ENCODE measurements at regions not wholly inside any gene's neighbourhood (a gene's known extent, or its start where the extent isn't known, plus 50 kb on each side); places are given as distances from the start of the nearest gene placed in this dataset.

DNA sequence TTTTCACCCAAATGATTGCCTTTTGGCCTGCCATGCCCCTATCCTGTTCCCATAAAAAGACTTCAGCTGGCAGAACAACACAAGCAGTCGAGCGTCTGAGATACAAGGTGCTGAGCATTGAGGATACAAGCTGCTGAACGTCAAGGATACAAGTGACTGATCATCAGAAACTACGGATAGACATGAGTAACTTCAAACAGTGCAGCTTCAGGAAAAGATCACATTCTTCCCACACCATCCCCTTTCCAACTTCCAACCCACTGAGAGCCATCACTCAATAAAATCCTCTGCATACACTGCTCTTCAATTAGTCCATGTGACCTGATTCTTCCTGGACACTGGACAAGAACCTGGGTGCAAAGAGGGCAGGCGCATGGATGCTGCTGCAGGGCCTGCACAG, 1198.9 kb downstream of the ROBO2 start:
- TF ChIP-seq, protein P1, sequence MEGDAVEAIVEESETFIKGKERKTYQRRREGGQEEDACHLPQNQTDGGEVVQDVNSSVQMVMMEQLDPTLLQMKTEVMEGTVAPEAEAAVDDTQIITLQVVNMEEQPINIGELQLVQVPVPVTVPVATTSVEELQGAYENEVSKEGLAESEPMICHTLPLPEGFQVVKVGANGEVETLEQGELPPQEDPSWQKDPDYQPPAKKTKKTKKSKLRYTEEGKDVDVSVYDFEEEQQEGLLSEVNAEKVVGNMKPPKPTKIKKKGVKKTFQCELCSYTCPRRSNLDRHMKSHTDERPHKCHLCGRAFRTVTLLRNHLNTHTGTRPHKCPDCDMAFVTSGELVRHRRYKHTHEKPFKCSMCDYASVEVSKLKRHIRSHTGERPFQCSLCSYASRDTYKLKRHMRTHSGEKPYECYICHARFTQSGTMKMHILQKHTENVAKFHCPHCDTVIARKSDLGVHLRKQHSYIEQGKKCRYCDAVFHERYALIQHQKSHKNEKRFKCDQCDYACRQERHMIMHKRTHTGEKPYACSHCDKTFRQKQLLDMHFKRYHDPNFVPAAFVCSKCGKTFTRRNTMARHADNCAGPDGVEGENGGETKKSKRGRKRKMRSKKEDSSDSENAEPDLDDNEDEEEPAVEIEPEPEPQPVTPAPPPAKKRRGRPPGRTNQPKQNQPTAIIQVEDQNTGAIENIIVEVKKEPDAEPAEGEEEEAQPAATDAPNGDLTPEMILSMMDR (IDR thresholded peaks at IDR 0.05; ENCODE audit: low read length, missing control alignments), result no peak
- DNase-seq (ENCODE audit: low read depth), result no peak

DNA sequence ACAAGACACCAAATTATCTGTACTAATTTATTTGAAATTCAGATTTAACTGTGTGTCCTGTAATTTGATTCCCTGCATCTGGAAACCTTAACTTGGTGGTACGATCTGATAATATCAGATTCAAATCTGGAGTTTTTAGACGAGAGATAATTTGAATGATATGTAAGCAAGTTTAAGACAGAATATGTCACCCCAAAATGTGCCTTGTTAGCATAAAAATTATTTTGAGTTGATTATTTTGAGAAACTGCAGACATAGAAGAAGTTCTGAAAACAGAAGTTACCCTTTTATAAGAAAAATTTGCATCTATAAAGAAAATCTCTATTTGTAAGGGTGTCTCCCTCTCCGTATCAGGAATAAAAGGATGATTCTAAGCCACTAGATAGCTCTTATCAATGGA, 1202.8 kb downstream of the ROBO2 start:
- H3K4me3 ChIP-seq (replicated peaks; ENCODE audit: low read depth, low read length), result no peak overlapping the region
- no peak for DNase-seq (ENCODE audit: low read depth)
- TF ChIP-seq, protein P1 (IDR thresholded peaks at IDR 0.05; ENCODE audit: low read length, missing control alignments), result no peak

More for the DNA sequence above, 1198.9 kb downstream of the ROBO2 start:
- no peak overlapping the region for H3K4me3 ChIP-seq (replicated peaks; ENCODE audit: low read depth, low read length)

DNA sequence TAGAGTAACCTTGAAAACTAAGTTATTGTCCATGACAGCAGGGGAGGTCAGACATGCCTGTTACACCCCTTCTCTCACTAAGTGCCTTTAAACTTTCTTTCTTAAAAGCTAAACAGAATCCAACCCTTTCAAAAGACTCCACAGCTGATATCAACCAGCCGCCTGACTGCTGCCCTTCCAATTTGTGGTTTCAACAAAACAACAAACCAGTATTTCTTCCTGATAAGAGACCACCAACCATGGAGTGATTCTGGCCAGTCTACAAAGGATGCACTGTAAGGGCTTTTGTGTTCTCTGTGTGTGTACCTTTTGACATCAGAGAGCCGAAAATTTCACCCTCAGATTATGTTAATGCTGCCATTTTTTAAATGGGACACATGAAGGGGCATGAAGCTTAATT, 1204.2 kb downstream of the ROBO2 start:
- no peak overlapping the region for H3K4me3 ChIP-seq (replicated peaks; ENCODE audit: low read depth, low read length)
- DNase-seq (ENCODE audit: low read depth), result no peak
- TF ChIP-seq, protein P1 (IDR thresholded peaks at IDR 0.05; ENCODE audit: low read length, missing control alignments), result no peak

DNA sequence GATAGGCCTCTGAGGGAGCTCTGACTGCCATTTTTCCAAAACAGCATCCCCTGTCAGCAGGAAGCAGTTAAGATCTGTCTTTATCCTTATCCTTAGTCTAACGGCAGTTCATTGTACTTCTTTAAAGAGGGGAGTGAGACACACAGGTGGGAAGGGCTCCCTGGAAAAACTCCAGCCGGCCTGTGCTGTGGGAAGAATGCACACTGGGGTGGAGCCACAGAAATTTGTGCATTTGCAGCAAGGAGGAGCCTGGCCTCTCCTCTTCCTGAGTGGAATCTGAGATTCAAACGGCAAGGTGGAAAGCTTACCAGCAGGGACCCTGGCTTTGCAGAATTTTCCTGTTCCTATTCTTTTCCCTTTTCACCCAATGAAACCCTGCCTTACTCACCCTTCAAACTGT, 1209.4 kb downstream of the ROBO2 start:
- no peak for DNase-seq (ENCODE audit: low read depth)
- no peak overlapping the region for H3K4me3 ChIP-seq (replicated peaks; ENCODE audit: low read depth, low read length)
- TF ChIP-seq, protein P1 (IDR thresholded peaks at IDR 0.05; ENCODE audit: low read length, missing control alignments), result no peak

DNA sequence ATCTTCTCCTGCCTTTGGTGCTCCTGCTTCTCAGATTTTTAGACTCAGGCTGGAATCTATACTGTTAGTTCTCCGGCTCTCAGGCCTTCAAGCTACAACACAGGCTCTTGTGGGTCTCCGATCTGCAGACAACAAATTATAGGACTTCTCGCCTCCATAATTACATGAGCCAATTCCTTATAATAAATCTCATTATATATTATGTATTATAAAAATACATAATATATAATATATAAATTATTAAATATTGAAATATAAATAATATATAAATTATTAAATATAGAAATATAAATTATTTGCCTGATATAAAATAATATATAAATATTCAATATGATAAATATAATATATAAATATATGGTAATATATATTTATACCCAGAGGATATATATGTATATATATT, 1214.0 kb downstream of the ROBO2 start:
- TF ChIP-seq, protein P1 (IDR thresholded peaks at IDR 0.05; ENCODE audit: low read length, missing control alignments), result no peak
- no peak overlapping the region for H3K4me3 ChIP-seq (replicated peaks; ENCODE audit: low read depth, low read length)
- no peak for DNase-seq (ENCODE audit: low read depth)

DNA sequence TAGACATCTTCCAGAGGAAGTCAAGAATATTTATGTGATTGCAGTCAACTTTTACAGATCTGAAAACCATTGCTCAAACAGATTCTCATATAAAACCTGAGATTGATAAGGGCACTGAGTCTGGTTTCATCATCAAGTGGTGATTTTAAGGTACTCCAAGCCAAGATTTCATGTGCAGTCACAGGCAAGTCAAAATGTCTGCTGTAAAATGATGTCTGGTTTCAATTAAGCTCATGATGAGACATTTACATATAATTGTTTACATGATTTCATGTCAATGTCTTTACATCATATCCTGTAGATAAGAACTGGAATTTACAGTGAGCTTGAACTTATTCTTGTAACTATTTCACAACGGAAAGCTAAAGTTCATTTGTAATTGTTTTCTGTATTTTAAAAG, 1215.5 kb downstream of the ROBO2 start:
- no peak overlapping the region for H3K4me3 ChIP-seq (replicated peaks; ENCODE audit: low read depth, low read length)
- TF ChIP-seq, protein P1 (IDR thresholded peaks at IDR 0.05; ENCODE audit: low read length, missing control alignments), result no peak
- DNase-seq (ENCODE audit: low read depth), result peak; percentile 85

DNA sequence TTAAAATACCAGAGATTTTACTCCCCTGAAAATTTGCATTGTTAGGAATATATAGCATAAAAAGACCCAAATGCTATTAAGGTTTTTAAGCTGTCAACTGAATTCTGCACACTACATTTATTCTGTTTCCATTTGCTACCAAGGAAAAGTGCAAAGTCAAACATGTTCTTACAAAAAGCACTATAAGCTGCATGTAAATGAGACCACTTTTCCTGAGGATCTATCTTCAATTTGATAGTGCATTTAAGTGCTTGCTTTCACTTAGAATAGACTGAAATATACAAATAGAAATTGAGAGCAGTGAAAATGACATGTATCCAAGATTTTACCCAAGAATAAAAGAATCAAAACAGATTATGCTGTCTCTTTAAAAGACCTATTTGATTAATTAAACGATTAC, 1216.2 kb downstream of the ROBO2 start:
- TF ChIP-seq, protein P1 (IDR thresholded peaks at IDR 0.05; ENCODE audit: low read length, missing control alignments), result no peak
- H3K4me3 ChIP-seq (replicated peaks; ENCODE audit: low read depth, low read length), result no peak overlapping the region
- no peak for DNase-seq (ENCODE audit: low read depth)

Measured in fibroblast of pulmonary artery (primary cell).